Adrenal gland (tissue), 5 donors: ENCODE measurements at regions not wholly inside any gene's neighbourhood (a gene's known extent, or its start where the extent isn't known, plus 50 kb on each side); places are given as distances from the start of the nearest gene placed in this dataset.

ENCODE experiments used
- CTCF ChIP-seq, 6 experiments: fragments of 450-650 bp in 4 of 6; fragments of 200-600 bp in 2 of 6; sonication (generic) in 1 of 6; IDR thresholded peaks; 1 replicate in 5 of 6; 2 replicates in 1 of 6; pipeline versions ENCODE4 v1.5.1 to v1.8.0; 2016 to 2021; ENCODE audit warnings: antibody characterized with exemption in 6 of 6, mild to moderate bottlenecking in 2 of 6, moderate library complexity in 1 of 6
- POLR2A ChIP-seq, 2 donors: fragments of 450-650 bp; IDR thresholded peaks; one replicate each; pipeline ENCODE4 v1.6.1; 2017; ENCODE audit warnings: antibody characterized with exemption in 2 of 2, mild to moderate bottlenecking in 2 of 2, moderate library complexity in 1 of 2
- donor health status: DM: no; HTN: no; CAD: no.

GRCh38 chr6:84605298-84605697 lies 159.1 kb downstream of the TBX18 start:
- no peak for TF ChIP-seq CTCF (IDR thresholded peaks at IDR 0.05)
- no peak for TF ChIP-seq POLR2A (IDR thresholded peaks at IDR 0.05)
